GM19043 (cell line): ENCODE measurements at regions not wholly inside any gene's neighbourhood (a gene's known extent, or its start where the extent isn't known, plus 50 kb on each side); places are given as distances from the start of the nearest gene placed in this dataset.

ENCODE experiments used
- ATAC-seq: cut with Tn5 transposase; IDR thresholded peaks from one replicate; pipeline ENCODE4 v1.9.1; 2021; ENCODE audit warnings: low read depth; ENCODE audit not compliant: unreplicated experiment

DNA sequence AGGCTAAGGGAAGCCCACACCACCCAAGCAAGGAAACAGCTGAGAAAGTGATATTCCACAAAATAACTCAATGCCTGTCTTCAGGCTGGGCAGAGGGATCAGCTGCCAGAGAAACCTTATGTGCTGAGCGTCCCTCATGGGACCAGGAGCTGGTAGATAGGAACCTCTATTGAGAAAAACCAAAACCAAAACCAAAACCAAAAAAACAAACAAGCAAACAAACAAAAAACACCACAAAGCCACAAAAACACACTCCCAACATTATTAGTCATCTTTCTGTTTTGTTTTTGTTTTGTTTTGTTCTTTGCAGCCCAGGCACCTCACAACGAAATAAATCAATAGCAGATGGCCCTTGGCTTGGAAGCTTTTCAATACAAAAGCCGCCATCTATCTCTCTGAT, 760.8 kb upstream of the CELF2 start:
- ATAC-seq: no peak

DNA sequence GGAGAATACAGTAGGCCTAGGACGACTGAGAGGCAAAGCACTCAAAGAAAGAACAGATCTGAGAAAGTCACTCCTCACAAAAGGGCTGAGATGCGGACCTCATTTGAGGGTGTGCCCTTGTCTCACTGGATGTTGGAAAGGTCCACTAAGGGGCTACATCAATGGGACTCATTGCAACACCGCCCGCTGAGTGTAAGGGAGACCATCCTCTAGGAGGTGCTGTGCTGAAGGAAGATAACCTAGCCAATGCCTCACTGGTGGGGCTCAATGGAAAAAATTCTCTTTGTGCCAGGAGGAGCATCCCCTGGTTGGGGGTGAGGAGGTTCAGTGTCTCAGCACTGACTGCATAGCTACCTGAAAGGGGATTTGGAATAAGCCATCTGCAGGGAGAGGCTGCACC, 758.7 kb upstream of the CELF2 start:
- no peak for ATAC-seq

- ATAC-seq: no peak
Observed at GRCh38 chr10:10270126-10271050, 747.3 kb upstream of the CELF2 start.

DNA sequence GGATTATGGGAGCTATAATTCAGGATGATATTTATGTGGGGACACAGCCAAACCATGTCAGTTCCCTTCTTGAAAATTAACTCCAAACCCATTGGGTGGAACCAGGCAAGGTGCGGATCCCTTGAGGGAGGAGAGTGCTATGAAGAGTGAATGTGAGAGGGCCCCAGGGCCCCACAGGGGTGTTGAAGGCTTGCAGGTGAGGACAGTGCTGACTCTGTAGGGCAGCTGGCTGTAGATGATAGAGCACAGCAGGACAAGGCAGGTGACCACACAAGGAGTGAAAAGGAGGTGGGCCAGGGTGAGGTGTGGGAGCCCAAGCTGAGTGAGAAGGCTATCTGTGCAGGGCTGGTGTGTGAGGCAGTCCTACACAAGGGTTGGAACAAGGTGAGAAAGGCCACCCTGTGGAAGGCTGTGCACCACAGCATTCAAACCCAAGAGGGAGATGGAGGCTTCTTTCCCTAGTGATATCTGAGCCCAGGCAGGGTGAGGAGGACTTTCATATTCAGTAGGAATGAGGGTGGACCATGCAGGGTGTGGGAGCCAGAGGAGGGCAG, 746.0 kb upstream of the CELF2 start:
- no peak for ATAC-seq

GRCh38 chr10:10273661-10274060, 744.0 kb upstream of the CELF2 start:
- no peak for ATAC-seq

- no peak for ATAC-seq
Observed at GRCh38 chr10:10279906-10280305, 737.8 kb upstream of the CELF2 start.

- no peak for ATAC-seq
Observed at GRCh38 chr10:10292501-10292900, 725.2 kb upstream of the CELF2 start.

GRCh38 chr10:10293041-10293440, 724.6 kb upstream of the CELF2 start:
- no peak for ATAC-seq

GRCh38 chr10:10293481-10293951, 724.2 kb upstream of the CELF2 start:
- ATAC-seq: no peak

DNA sequence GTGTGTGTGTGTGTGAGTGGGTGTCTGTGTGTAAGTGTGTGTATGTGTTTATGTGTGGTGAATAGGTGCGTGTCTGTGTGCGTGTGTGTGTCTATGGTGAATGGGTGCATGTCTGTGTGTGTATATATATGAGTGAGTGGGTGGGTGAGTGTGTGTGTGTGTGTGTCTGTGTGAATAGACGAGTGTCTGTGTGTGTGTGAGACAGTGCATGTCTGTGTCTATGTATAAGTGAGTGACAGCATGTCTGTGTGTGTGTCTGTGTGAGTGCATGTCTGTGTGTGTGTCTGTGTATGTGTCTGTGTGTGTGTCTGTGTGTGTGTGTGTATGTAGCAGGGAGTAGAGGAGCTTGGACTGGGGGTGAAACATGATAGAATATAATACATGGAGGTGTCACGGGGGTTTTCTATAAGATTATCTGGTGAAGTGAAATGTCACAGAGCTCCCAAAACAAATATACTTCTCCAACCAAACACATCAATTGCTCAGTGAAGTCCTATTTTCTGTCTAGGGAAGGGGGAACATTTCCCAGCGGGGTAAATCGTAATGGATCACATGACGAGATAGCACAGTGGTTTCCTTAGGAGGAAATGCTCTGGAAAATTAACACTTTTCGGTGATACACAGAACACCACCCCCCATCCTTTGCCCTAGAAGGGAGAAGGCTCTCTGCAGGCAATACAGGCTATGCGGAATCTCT, 723.3 kb upstream of the CELF2 start:
- no peak for ATAC-seq

GRCh38 chr10:10294881-10295529, 722.7 kb upstream of the CELF2 start:
- ATAC-seq: no peak

- ATAC-seq: no peak
Observed at GRCh38 chr10:10295537-10295936, 722.1 kb upstream of the CELF2 start.

DNA sequence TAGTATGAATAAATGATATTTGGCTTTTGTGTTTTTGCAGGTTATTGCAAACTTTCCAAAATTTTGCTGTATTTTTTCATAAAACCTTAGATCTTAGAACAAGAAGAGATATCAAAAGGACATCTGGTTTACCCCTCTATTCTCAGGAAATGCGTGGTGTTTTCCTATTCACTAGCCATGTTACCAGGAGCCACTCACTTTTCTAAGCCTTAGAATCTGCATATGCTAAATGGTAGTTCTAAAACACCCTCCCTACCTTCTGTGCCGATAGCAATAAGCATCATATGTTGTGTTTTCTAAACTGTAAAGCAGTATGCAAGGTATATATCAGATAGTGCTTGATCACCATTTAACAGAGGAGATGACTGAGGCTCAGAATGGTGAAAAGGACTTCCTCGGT, 715.0 kb upstream of the CELF2 start:
- ATAC-seq: no peak

DNA sequence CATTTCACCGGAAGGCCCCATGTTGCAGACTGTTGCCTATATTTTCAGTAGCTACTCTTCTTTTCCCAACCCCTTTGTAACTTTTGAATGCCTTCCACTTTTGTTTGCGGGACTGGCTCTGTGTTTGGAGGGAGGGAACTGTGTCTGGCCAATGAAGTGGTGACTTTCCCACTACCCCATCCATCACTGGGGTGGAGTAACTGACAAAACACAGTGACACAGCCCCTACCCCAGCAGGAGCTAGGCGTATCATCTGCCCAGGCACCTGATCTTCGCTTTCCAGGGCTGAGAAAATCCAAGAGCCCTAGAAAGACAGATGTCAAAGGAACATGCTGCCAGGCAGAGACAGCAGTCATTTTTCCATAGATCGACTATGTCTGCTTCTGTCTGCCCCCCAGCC, 710.6 kb upstream of the CELF2 start:
- ATAC-seq: no peak

- no peak for ATAC-seq
Observed at GRCh38 chr10:10307551-10307950, 710.1 kb upstream of the CELF2 start.

DNA sequence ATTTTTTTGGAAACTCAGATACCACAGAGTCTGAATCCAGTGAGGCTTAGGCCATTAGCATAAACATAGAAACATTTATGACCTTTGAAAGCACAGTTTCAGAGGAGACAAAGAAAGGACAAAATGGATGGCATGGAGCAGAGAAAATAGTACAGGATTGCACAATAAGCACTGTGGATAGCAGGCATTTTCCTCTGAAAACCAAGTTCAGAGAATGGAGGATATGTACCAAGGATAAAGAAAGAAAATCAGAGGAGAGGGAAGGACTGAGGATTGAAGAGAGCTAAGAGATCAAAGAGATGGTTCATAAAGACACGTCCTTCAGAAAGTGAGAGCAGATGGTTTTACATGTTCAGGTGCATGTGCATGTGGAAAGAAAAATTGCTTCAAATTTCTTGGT, 707.2 kb upstream of the CELF2 start:
- no peak for ATAC-seq

- no peak for ATAC-seq
Observed at GRCh38 chr10:10311966-10312365, 705.7 kb upstream of the CELF2 start.

- ATAC-seq: no peak
Observed at GRCh38 chr10:10313149-10313835, 704.4 kb upstream of the CELF2 start.

DNA sequence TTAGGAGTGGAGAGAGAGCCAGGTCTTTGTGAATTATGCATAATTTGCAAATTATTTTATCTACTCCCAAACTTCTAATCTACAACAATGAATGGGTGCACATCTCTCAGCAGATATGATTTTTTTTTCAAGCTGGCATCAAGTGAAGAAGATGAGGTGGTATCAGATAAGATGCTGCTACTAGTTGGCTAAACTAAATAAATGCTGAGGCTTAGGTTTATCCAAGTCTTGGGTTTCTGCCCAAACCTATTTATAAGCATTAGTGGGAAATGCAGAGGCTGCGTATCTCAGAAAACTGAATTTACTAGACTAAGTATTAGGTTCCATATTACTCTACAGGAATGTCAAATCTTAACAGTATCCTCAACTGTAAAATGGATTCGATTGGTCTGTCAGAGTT, 703.0 kb upstream of the CELF2 start:
- no peak for ATAC-seq

DNA sequence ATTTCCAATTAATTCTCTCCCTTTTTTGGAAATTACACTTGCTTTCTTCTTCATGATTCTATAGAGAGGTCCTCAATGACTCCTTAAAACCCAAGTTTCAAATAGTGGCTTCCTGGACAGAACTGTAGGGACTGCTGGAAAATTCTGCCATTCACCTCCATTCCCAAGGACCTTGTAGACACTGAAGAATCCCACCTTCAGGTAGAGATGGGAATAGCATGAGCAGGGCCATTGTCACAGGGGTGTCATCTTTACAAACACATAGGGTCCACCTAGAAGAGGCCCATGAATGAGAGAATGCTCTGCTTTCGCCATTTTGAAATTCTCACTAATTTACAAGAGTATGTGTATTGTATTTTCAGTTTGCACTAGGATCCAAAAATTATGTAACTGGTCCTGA, 701.7 kb upstream of the CELF2 start:
- ATAC-seq: no peak
